ENCODE measurements at regions not wholly inside any gene's neighbourhood (a gene's known extent, or its start where the extent isn't known, plus 50 kb on each side); places are given as distances from the start of the nearest gene placed in this dataset.

GRCh38 chr3:13164893-13165492 is 91.8 kb upstream of the IQSEC1 start:
- Histone ChIP-seq H2AFZ (no peak overlapping the region), H3K9me2 (ENCODE audit: insufficient read depth) (no peaks in the 10 kb centered on the region), H3K36me3 (ENCODE audit: low read depth) (no peaks in the 10 kb centered on the region), H4K20me1 (ENCODE audit: insufficient read depth) (no peaks in the 10 kb centered on the region), H3K9me3 (ENCODE audit: insufficient read depth, low read depth) (no peaks in the 10 kb centered on the region), H3K4me1 (replicated peaks; ENCODE audit: insufficient read depth) (peaks cover 21% of the 10 kb centered on the region), H3K79me2 (ENCODE audit: low read depth) (no peaks in the 10 kb centered on the region), H3K4me2 (no peak overlapping the region), H3K27me3 (ENCODE audit: insufficient read depth, low read depth) (no peaks in the 10 kb centered on the region), H3K4me3 (no peak overlapping the region), H3F3A (ENCODE audit: insufficient read depth, low read depth) (peaks cover 11% of the 10 kb centered on the region), H3K27ac (no peak overlapping the region)
- CTCF ChIA-PET = interaction anchor here (0.6 kb wide), 1 partner anchor 92 kb away, joined by 3 read pairs; no protein-coding TSS in a partner anchor
- TF ChIP-seq CTCF (conservative IDR thresholded peaks at IDR 0.05) (no peak), EZH2 (IDR thresholded peaks at IDR 0.05; ENCODE audit: low read depth) (no peak)
- intact Hi-C loops (cut with micrococcal nuclease; ENCODE audit: unreplicated experiment) = no loop called here
- POLR2A ChIA-PET (ENCODE audit: unreplicated experiment) = no interaction called here
- no TSS peak for BruUV-seq (replicated peaks)
- no peak for DNase-seq

- H3K4me3 ChIP-seq = no peak overlapping the region
- H3K79me2 ChIP-seq (ENCODE audit: low read depth) = no peaks in the 10 kb centered on the region
- no peak overlapping the region for H2AFZ ChIP-seq
- H3K9me2 ChIP-seq (ENCODE audit: insufficient read depth) = no peaks in the 10 kb centered on the region
- CTCF ChIA-PET = no interaction called here
- H3F3A ChIP-seq (ENCODE audit: insufficient read depth, low read depth) = peaks cover 18% of the 10 kb centered on the region
- intact Hi-C loops (cut with micrococcal nuclease; ENCODE audit: unreplicated experiment) = no loop called here
- no peak for TF ChIP-seq EZH2 (IDR thresholded peaks at IDR 0.05; ENCODE audit: low read depth)
- TF ChIP-seq CTCF (conservative IDR thresholded peaks at IDR 0.05) = no peak
- H3K36me3 ChIP-seq (ENCODE audit: low read depth) = no peaks in the 10 kb centered on the region
- no TSS peak for BruUV-seq (replicated peaks)
- H3K4me1 ChIP-seq (replicated peaks; ENCODE audit: insufficient read depth) = peaks cover 30% of the 10 kb centered on the region
- H4K20me1 ChIP-seq (ENCODE audit: insufficient read depth) = no peaks in the 10 kb centered on the region
- no peaks in the 10 kb centered on the region for H3K27me3 ChIP-seq (ENCODE audit: insufficient read depth, low read depth)
- POLR2A ChIA-PET (ENCODE audit: unreplicated experiment) = no interaction called here
- H3K4me2 ChIP-seq = no peak overlapping the region
- H3K27ac ChIP-seq = no peak overlapping the region
- no peaks in the 10 kb centered on the region for H3K9me3 ChIP-seq (ENCODE audit: insufficient read depth, low read depth)
- no peak for DNase-seq
Observed at GRCh38 chr3:13163848-13164382, 90.7 kb upstream of the IQSEC1 start.

GRCh38 chr3:13162549-13163320 is 89.5 kb upstream of the IQSEC1 start:
- no TSS peak for BruUV-seq (replicated peaks)
- Histone ChIP-seq H3K27ac (no peak overlapping the region), H3K79me2 (ENCODE audit: low read depth) (no peaks in the 10 kb centered on the region), H3F3A (ENCODE audit: insufficient read depth, low read depth) (peaks cover 18% of the 10 kb centered on the region), H3K4me1 (replicated peaks; ENCODE audit: insufficient read depth) (peaks cover 30% of the 10 kb centered on the region), H3K36me3 (ENCODE audit: low read depth) (no peaks in the 10 kb centered on the region), H3K9me2 (ENCODE audit: insufficient read depth) (no peaks in the 10 kb centered on the region), H3K9me3 (ENCODE audit: insufficient read depth, low read depth) (no peaks in the 10 kb centered on the region), H3K4me3 (no peak overlapping the region), H2AFZ (no peak overlapping the region), H3K4me2 (no peak overlapping the region), H3K27me3 (ENCODE audit: insufficient read depth, low read depth) (no peaks in the 10 kb centered on the region), H4K20me1 (ENCODE audit: insufficient read depth) (no peaks in the 10 kb centered on the region)
- no peak for DNase-seq
- ChIA-PET POLR2A (ENCODE audit: unreplicated experiment) (interaction anchor here (0.6 kb wide), 1 partner anchor 9 kb away, joined by 3 read pairs; no protein-coding TSS in a partner anchor), CTCF (no interaction called here)
- intact Hi-C loops (cut with micrococcal nuclease; ENCODE audit: unreplicated experiment) = no loop called here
- no peak for TF ChIP-seq EZH2 (IDR thresholded peaks at IDR 0.05; ENCODE audit: low read depth)
- no peak for TF ChIP-seq CTCF (conservative IDR thresholded peaks at IDR 0.05)
